ENCODE measurements at regions not wholly inside any gene's neighbourhood (a gene's known extent, or its start where the extent isn't known, plus 50 kb on each side); places are given as distances from the start of the nearest gene placed in this dataset.
"Not testable (repeated sequence)": the region's sequence is repeated elsewhere in the genome, so short reads cannot be mapped to it uniquely, and the experiment has no call there.

GRCh38 chr2:107698861-107699260, 127.8 kb upstream of the RGPD4 start:
- no peak for DNase-seq

DNA sequence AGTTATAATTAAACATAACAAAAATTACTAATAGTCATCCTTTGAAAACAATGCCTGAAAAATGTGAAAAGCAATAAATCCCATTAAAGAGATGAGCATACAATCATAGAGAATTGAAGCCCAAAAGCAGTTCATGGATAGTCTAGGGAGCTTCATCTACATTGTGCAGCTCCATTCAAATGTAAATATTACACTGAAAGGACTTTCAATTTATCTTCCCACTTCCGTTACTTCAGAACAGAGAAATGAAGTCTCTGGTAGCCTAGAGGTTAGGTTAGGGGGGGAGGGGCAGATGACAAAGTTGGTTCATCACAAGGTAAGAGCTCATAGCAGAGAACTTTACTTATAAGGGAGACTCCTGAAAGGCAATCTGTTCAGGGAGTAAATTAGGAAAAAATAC, 126.6 kb upstream of the RGPD4 start:
- no peak for DNase-seq

- no peak for DNase-seq
Measured at GRCh38 chr2:107711941-107712340, 114.8 kb upstream of the RGPD4 start.

GRCh38 chr2:107712857-107713256, 113.8 kb upstream of the RGPD4 start:
- no peak for DNase-seq

DNA sequence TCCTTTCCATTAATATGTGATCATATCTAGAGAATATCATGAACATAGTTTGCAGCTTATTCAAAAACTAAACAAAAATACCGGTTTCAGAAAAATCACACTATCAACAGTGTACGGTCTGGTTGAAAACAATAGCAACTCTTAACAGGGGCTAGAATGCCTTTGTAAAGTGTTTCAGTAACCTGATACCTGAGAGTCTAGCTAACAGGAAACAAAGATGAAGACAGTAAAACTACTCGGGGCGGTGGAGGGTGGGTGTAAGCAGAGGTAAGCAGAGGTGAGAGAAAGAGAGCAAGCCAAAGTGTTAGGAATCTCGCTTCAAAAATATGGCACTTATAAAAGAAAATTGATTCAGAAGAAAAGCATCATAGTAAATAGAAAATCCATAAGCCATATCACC, 109.0 kb upstream of the RGPD4 start:
- no peak for DNase-seq

DNA sequence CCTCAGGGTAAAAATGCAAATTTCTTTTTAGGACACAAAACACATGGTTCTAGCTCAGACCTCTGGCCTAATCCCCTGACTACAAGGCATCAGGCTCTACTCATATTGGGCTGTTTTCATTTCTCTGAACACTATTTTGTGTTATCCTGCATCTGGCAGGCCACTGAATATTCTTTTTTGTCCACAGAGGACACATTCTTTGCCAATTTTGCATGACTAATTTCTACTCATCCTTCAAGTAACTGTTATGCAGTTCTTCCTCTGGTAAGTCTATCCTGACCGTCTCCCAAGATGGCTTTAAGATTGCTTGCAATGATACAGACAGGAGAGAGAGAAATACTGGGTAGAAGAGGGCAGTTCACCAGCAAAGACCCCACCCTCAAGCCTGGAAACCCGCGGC, 107.6 kb upstream of the RGPD4 start:
- no peak for DNase-seq

DNA sequence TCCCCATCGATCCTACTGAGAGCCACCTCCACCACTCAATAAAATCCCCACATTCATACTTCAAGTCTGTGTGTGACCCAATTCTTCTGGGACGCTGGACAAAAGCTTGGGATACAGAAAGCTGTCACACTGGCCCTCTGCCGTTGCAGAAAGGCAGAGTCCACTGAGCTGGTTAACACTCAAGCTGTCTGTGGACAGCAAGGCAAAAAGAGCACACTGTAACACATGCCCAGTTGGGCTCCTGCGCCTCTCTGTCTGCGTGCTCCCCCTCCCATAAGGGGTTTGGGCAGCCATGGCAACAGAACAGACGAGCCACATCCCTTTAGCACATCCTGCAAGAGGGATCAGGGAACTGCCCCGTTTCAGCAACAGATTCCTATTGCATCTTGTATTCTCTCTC, 106.9 kb upstream of the RGPD4 start:
- peak in 1 of 58 donors; percentile 10 for DNase-seq

DNA sequence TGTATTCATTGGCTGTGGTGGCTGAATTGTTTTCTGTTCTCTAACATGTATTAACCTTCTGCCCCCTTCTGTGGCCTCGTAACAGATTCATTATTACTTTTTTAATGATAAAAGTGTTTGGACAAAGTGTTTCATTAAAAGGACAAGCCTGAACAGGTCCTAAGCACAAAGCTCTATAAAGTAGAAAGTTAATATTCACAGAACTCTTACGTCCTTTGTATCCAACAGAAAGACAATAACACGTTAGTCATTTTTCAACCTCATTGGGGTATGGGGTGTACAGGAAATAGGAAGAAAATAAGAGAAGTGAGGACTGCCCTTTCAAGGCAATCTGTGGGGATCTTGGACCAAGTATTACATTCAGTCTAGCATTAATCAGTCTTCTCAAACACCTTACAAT, 105.5 kb upstream of the RGPD4 start:
- no peak for DNase-seq

DNA sequence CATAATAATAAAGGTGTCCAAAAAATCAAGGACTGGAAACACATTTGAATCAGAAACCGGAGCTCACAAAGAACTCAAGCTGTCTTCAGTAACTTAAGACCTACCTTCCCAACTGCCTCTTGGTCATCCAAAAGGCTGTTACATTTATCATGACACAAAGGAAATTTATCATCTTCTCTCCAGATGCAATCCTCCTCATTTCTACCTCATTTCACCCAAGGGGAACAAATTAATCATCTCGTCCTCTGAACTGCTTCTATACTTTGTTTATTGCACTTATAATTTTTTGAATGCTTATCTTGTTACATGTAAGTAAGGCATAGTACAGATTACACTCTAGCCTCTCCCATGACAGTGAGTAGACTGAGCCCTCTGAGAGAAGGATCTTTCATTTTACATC, 105.1 kb upstream of the RGPD4 start:
- no peak for DNase-seq

DNA sequence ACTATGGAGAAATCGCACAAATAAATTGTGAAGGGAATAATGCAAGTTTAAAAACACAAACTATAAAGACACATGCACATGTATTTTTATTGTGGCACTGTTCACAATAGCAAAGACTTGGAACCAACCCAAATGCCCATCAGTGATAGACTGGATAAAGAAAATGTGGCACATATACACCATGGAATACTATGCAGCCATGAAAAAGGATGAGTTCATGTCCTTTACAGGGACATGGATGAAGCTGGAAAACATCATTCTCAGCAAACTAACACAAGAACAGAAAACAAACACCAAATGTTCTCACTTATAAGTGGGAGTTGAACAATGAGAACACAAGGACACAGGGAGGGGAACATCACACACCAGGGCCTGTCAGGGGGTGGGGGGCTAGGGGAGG, 100.9 kb upstream of the RGPD4 start:
- not testable (repeated sequence) for DNase-seq

GRCh38 chr2:107727318-107727717, 99.4 kb upstream of the RGPD4 start:
- no peak for DNase-seq

DNA sequence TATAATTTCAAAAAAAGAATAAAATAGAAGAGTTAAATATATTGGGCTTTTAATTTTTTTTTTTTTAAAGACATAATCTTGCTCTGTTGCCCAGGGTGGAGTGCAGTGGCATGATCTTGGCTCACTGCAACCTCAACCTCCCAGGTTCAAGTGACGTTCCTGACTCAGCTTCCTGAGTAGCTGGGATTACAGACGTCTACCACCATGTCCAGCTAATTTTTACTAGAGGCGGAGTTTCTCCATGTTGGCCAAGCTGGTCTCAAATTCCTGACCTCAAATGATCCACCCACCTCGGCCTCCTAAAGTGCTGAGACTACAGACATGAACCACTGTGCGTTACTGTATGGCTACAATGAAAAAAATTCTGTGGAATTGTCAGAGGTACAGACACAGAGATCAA, 98.1 kb upstream of the RGPD4 start:
- no peak for DNase-seq

DNA sequence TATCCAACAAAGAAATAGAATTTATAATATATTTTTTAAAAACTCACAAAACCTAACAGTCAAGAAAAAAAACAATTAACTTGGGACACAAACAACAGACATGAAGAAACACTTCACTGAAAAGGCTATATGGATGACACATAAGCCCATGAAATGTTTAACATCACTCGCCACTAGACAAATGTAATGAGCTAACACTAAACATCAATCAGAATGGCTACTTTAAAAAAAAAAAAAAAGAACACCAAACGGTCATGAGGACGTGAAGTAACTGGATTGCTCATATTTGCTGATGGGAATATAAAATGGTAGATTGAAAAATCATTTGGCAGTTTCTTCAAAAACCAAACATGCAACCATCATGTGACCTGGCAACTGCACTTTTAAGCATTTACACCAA, 97.3 kb upstream of the RGPD4 start:
- DNase-seq = no peak

GRCh38 chr2:107730898-107731297, 95.8 kb upstream of the RGPD4 start:
- DNase-seq = no peak

GRCh38 chr2:107731435-107731834, 95.3 kb upstream of the RGPD4 start:
- DNase-seq = no peak

GRCh38 chr2:107735201-107735600, 91.5 kb upstream of the RGPD4 start:
- DNase-seq = no peak

- no peak for DNase-seq
Measured at GRCh38 chr2:107737756-107738155, 88.9 kb upstream of the RGPD4 start.

- DNase-seq = no peak
Measured at GRCh38 chr2:107738266-107738665, 88.4 kb upstream of the RGPD4 start.

- no peak for DNase-seq
Measured at GRCh38 chr2:107740300-107740699, 86.4 kb upstream of the RGPD4 start.

- DNase-seq = no peak
Measured at GRCh38 chr2:107742460-107743027, 84.1 kb upstream of the RGPD4 start.

GRCh38 chr2:107743274-107743673, 83.4 kb upstream of the RGPD4 start:
- no peak for DNase-seq

- no peak for DNase-seq
Measured at GRCh38 chr2:107745100-107745499, 81.6 kb upstream of the RGPD4 start.

GRCh38 chr2:107746552-107747198, 80.0 kb upstream of the RGPD4 start:
- DNase-seq = not testable (repeated sequence)

Measured in anterior cingulate cortex (tissue), 58 donors.